HuH-7.5 (cell line): ENCODE measurements at regions not wholly inside any gene's neighbourhood (a gene's known extent, or its start where the extent isn't known, plus 50 kb on each side); places are given as distances from the start of the nearest gene placed in this dataset.
"Not testable (repeated sequence)": the region's sequence is repeated elsewhere in the genome, so short reads cannot be mapped to it uniquely, and the experiment has no call there.

ENCODE experiments used
- DNase-seq: peaks from one replicate; pipeline ENCODE4 v3.0.0; 2011; ENCODE audit warnings: low spot score

DNA sequence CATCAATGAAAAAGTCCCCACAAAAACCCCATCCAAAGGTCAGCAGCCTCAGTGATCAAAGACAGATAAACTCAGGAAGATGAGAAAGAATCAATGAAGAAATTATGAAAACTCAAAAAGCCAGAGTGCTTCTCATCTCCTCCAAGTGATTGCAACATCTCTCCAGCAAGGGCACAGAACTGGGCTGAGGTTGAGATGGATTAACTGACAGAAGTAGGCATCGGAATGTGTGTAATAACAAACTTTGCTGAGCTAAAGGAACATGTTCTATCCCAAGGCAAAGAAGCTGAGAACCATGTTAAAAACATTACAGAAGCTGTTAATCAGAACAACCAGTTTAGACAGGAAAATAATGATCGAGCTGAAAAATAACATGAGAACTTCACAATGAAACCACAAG, 442.8 kb upstream of the SYT4 start:
- no peak for DNase-seq

DNA sequence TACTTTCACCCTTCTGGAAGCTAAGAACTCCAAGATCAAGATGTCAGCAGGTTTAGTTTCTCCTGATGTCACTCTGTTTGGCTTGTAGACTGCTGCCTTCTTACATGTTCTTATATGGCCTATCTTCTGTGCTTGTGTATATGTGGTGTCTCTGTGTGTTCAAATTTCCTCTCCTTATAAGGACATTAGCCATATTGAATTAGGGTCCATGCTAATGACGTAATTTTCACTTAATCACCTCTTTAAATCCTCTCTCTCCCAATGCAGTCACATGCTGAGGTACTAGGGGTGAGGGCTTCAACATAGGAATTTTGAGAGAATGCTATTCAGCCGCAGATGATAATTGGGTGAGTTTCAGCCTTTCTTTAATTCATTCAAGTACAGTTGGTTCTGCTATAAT, 458.3 kb upstream of the SYT4 start:
- no peak for DNase-seq

GRCh38 chr18:43744960-43745745, 467.9 kb upstream of the SYT4 start:
- DNase-seq, result no peak

GRCh38 chr18:43751203-43751602, 473.9 kb upstream of the SYT4 start:
- DNase-seq, result no peak

GRCh38 chr18:43751835-43752234, 474.5 kb upstream of the SYT4 start:
- no peak for DNase-seq

DNA sequence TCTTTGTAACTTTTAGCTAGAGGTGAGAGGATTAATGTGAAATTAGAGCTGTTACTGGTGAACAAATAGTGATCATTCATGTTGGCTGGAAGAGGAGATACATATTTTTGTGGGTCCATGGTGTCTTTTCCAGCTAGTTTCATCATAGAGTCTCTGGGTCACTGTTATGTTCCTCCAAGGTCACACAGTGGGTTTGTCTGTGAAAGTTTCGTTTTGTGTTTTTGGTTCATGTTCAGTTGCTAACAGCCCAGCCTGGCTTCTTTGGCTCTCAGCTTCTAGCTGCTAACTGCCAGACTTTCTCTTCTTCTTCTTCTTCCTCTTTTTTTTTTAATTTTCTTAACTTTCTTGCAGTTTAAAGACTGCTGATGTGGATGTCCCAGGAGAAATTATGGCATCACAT, 480.0 kb upstream of the SYT4 start:
- no peak for DNase-seq

DNA sequence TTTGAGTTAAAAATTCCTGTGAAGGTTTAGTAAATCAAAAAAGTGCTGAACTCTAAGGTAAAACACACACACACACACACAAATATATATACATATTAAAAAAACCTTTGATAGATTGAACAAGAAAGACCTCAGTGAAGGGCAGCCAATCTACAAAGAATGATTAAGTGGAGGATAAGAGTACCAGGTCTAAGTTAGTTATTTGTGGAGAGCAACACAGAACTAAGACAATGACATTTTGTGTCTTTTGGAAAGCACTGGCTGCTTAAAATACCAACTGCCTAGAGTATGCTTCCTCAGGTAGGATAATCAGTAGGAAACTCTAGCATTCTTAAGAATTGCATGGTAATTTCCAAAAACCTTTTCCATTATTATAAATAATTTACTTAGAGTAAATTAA, 481.4 kb upstream of the SYT4 start:
- DNase-seq, result no peak

DNA sequence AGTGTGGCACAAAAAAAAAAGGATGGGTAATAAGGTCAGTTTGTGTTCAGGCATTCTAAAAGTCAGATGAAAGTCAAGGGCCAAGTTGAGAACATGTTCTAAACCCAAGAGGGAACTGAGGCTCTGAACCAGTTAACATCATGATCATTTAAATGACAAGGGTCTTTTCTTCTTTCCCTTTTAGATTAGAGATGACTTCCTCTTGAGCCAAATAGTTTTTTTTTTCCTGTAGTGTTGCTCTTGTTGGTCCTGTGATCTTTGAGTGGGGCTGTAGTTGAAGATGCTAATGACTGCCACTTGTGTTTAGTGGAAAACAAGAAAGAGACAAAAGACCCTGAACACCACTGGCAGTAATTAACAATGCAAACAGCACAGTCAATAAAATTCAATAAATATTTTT, 482.7 kb upstream of the SYT4 start:
- DNase-seq, result no peak

DNA sequence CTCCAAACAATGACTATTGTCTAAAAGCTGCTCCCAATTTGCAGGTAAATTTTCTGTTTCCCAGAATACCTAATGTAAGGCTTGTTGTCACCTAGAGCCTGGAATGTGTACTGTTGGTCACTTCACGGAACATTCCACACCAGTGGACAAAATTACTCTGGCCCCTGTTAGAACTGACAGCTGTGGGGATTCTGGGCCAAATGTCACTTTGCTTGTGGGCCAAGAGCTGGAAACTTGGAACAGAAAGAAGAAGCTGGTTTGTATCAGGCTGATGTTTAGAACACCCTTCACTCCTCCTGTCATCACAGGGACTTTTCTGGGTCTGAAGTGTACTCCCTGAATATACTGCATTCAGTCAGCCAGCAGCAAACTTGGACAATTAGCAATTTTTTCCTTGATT, 495.6 kb upstream of the SYT4 start:
- no peak for DNase-seq

DNA sequence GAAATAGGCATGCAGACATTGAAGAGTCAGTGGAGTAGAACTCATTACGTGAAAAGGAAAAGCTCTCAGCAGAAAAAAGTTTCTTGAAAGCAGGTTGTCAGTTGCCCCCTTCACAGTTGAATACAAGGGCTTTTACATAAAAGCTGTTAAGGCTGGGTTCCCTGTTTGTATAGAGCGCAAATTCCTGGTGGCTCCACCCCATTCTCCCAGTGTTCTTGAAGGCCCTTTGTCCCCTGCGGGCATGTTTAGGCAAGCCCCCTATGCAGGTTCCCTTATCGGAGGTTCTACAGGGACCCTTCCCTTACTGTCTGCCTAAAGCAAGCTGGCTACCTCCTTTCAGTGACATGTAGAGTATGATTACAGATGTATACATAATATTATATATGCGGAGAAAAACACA, 497.2 kb upstream of the SYT4 start:
- no peak for DNase-seq

DNA sequence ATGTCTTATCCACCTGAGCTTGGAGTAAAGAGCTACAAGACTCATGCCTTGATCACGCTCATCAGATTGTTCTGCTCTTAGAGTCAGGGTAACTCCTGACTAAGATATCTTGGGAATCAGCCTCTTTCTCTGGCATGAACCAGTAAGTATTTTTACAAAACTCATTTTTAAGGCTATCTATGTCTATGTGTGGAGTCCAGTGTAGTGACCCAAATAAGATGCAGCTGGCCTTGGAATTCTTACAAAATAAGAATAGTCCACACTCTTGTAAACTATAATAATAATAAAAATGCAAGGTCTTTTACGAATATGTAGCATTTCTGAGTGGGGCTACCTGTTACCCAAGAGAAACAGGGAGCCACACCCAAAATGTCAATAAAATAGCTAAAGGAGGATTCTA, 498.3 kb upstream of the SYT4 start:
- no peak for DNase-seq

DNA sequence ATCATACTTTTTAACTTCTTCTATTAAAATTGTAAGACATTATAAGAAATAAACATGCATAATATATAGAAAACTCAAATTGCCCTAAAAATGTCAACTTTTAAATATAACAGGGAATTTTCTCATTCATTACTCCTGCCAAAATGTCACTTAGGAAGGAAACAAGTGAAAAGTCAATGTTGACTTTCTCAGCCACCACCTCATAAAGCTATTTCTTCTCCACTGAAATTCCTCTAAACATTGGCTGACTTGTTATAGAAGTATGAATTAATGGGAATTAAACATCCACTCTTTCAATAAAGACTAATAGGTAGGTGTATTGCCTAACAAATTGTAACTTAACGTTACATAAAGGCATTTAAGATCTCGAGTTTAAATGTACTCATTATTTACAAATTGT, 499.7 kb upstream of the SYT4 start:
- no peak for DNase-seq

DNA sequence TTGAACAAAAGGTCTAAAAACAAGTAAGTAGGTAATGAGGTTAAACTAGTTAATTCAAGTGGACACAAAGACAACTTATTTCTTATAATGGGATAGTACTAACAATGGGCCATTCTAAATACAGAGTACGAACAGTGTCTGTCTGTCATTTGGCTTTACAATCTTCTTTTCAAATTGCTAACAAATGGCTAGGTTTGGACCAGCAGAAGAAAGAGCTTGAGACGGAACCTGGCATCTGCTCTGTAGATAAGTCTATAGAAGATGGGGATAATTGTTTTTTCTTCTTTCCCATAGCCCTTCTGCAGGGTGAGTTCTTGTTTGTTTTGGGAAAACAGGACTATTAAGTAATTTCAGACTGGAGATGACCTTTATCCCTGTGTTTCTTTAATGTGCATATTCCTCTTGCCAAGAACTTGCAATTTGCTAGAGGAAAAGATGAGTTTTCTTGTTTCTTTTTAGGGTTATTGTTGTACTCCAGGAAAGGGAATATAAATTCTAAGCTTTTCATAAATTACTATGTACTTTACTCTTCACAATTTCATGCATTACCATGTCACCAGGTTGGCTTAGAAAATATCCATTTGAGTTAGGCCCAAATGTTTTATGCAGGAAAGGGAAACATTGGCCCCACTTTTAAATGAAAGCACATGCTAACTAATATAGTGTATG, 500.5 kb upstream of the SYT4 start:
- DNase-seq, result no peak

DNA sequence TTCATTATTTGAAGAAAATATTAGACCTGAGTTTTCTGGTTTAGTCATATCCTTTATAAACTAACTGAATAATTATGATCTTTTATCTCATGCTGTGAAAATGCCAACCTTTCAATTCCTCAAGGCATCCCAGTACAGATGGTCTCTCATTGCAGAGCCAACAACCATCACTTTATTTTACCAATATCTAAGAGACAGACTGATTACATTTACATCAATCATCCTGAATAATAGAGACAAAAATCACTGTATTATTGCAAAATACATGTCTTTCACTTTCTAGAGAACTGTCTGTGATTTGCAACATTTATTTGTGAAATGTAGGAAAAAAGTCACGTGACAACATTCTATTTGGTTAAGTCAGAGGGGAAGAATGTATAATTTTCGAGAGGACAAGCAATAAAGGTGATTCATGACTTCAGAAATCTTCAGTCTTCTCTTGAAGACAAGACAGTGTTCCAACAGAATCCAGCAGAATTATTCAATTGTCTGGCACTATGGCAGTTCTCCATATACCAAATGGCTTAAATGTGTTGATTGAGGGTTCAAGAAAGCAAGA, 503.6 kb upstream of the SYT4 start:
- DNase-seq, result no peak

GRCh38 chr18:43785158-43785557, 507.9 kb upstream of the SYT4 start:
- DNase-seq, result no peak

DNA sequence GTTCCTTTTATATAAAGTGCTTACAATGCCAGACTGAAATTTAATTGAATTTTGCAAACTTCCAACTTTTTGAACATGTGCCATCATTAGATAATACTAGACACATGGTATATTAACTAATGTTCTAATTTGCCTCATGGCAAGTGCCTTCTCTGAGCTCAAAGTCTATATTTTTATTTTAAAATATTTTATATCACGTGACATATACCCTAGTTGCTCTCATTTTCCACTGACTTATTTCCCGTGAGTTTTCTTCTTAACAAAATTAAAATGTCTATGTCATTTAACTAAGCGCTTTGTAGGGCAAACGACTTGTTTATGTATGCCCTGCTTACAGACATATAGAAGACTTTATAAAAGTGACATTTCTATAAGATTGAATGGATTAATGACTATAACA, 509.6 kb upstream of the SYT4 start:
- no peak for DNase-seq

- DNase-seq, result not testable (repeated sequence)
These were observed 510.4 kb upstream of the SYT4 start for GRCh38 chr18:43787721-43788120.

DNA sequence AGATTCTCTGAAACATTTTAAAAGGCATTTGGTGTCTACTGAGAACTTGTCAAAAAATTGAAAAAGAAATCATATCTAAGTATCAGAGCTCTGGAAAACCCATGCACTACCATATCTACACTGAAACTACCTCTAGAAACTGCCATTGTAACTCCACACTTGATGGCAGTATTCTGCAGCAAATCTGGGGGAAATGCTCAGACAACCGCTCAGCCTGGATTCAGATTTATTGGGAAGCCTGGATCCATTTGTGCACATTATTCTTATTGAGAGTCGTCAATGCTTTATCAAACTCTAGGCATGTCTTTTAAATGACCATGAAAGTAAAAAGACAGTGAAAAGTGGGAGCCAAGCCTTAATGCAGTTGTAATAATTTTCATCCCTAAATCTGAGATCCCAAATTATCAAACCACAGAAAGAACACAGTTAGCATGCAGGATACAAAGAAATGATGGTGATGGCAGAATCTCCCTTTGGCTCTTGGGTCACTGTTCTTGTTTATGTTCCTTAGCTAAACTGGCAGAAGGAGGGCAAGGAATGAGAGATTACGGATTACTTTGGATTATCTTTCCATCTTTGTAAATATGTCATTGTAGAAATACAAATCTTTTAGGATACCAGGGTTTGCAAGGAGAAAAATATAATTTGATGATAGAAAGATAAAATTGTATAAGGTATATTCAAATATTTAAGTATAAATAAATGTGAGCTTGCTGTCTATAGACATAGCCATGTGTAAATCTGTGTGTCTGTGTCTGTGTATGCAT, 512.1 kb upstream of the SYT4 start:
- no peak for DNase-seq

DNA sequence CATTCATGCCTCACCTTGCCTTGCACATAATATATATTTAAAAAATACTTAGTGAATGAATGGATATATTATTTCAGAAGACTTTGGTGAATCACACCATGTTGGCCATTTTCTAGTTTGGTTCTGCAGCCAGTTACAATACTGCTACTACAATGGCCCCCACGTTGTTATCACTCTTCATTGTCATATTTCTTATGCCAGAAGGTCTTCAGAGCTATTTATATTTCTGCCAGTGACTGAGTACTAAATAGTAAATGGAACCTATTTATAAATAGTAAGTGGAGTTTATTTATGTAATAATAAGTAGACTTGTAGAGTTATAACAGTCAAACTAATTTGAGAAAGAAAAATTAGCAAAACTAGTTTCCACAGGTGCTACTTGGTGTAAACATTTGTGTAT, 516.6 kb upstream of the SYT4 start:
- no peak for DNase-seq

DNA sequence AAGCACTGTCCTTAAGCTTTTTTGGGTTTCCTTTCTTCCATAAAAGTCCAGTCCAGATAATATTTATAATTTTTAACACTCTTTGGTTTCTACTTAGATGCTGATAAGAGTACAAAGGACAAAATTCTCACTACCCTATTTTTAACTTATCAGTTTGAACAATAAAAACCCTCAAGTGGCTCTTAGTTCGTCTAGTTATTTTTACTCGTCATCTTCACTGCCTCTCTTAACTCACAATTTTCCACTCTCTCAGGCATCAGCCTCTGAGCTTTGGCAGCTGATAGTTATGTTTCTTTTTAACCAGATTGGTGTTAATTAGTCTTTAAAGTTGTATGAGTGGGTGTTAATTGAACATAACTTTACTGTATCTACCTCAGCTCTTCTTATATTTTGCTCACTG, 517.1 kb upstream of the SYT4 start:
- no peak for DNase-seq

- no peak for DNase-seq
These were observed 520.1 kb upstream of the SYT4 start for GRCh38 chr18:43797347-43797746.

GRCh38 chr18:43800584-43800983, 523.3 kb upstream of the SYT4 start:
- no peak for DNase-seq

- no peak for DNase-seq
These were observed 528.4 kb upstream of the SYT4 start for GRCh38 chr18:43805646-43806194.
